A549 (cell line): ENCODE measurements at regions not wholly inside any gene's neighbourhood (a gene's known extent, or its start where the extent isn't known, plus 50 kb on each side); places are given as distances from the start of the nearest gene placed in this dataset.
A peak's percentile ranks its signal among the peaks of the same experiment; 100 is the strongest.

Experiments
- ATAC-seq, 2 experiments: fragments of 200-7000 bp in 1 of 2; fragments of >200 bp in 1 of 2; cut with Nextera tagmentation in 1 of 2; cut with Tn5 transposase in 1 of 2; 3 replicates each; pipeline versions ENCODE4 v1.8.0 to v1.9.1; 2018 to 2020; ENCODE audit warnings: mild to moderate bottlenecking in 1 of 2, moderate library complexity in 1 of 2
- CTCF ChIA-PET: fragments of 300-600 bp; sonication (Branson Sonifier 250); formaldehyde crosslinking; extraction: SDS; loops from one replicate; lab custom pipeline; 2021; ENCODE audit warnings: antibody characterized with exemption, inconsistent platforms; lab: Yijun Ruan, JAX
- POLR2A ChIA-PET: fragments of 350-600 bp; formaldehyde crosslinking; extraction: SDS; loops from one replicate; lab custom pipeline; 2021; ENCODE audit warnings: antibody characterized with exemption, inconsistent platforms; lab: Yijun Ruan, JAX
- DNase-seq, 2 experiments: peaks; one replicate each; pipeline versions ENCODE4 v3.0.0 to v3.0.0-alpha.2; 2011 to 2016; ENCODE audit warnings: low read depth in 1 of 2, low spot score in 1 of 2
- FAIRE-seq: peaks from 2 replicates; lab custom pipeline; 2011; peaks lifted over from hg19 to GRCh38; lab: Jason Lieb, UNC
- H3K27ac ChIP-seq, 2 experiments: fragments of >200 bp; sonication (Bioruptor Twin); formaldehyde crosslinking; 3 replicates each; pipeline ENCODE4 v1.5.1; 2016 to 2017
- H3K4me1 ChIP-seq: fragments of >200 bp; sonication (Bioruptor Twin); formaldehyde crosslinking; 3 replicates; pipeline ENCODE4 v1.6.1; 2016
- H3K4me2 ChIP-seq: fragments of >200 bp; sonication (Bioruptor Twin); formaldehyde crosslinking; 3 replicates; pipeline ENCODE4 v1.6.1; 2016
- H3K4me3 ChIP-seq: fragments of >200 bp; sonication (Bioruptor Twin); formaldehyde crosslinking; 3 replicates; pipeline ENCODE4 v1.5.1; 2016
- H3K9me3 ChIP-seq: fragments of >200 bp; sonication (Bioruptor Twin); formaldehyde crosslinking; 3 replicates; pipeline ENCODE4 v1.6.1; 2016
- CEBPB ChIP-seq, 2 experiments: fragments of >200 bp in 1 of 2; sonication (Bioruptor Twin) in 1 of 2; formaldehyde crosslinking in 1 of 2; IDR thresholded peaks; 2 replicates each; pipeline ENCODE4 v1.6.1; 2012 to 2016
- CHD4 ChIP-seq: fragments of 200-600 bp; sonication (generic); IDR thresholded peaks from 2 replicates; pipeline ENCODE4 v1.6.1; 2016; ENCODE audit warnings: antibody characterized with exemption, mild to moderate bottlenecking, borderline replicate concordance
- EHF ChIP-seq: fragments of 250-450 bp; sonication (Bioruptor Pico); IDR thresholded peaks from 2 replicates; pipeline ENCODE4 v1.5.0; 2020; ENCODE audit warnings: mild to moderate bottlenecking
- GATA3 ChIP-seq: IDR thresholded peaks from 2 replicates; pipeline ENCODE4 v1.6.1; 2012; ENCODE audit warnings: borderline replicate concordance
- HDAC2 ChIP-seq: fragments of 200-600 bp; sonication (generic); IDR thresholded peaks from 2 replicates; pipeline ENCODE4 v1.6.1; 2016
- HOXA7 ChIP-seq: fragments of 250-450 bp; sonication (Bioruptor Pico); IDR thresholded peaks from 2 replicates; pipeline ENCODE4 v1.5.0; 2020; ENCODE audit warnings: mild to moderate bottlenecking, moderate library complexity
- HOXB5 ChIP-seq: fragments of 250-450 bp; sonication (Bioruptor Pico); IDR thresholded peaks from 2 replicates; pipeline ENCODE4 v1.5.0; 2020; ENCODE audit warnings: mild to moderate bottlenecking, moderate library complexity
- JUN ChIP-seq, 2 experiments: fragments of >200 bp; sonication (Bioruptor Twin); formaldehyde crosslinking; IDR thresholded peaks; 2 replicates in 1 of 2; 3 replicates in 1 of 2; pipeline ENCODE4 v1.6.1; 2016 to 2017
- MAZ ChIP-seq: fragments of 150-350 bp; IDR thresholded peaks from 2 replicates; pipeline ENCODE4 v1.6.1; 2014; ENCODE audit warnings: antibody characterized with exemption, low read depth, low read length, borderline replicate concordance
- MYC ChIP-seq: IDR thresholded peaks from 2 replicates; pipeline ENCODE4 v1.6.1; 2012; ENCODE audit warnings: mild to moderate bottlenecking, inconsistent platforms, low read length, improper control_type of control experiment, borderline replicate concordance
- NPAS2 ChIP-seq: fragments of 250-450 bp; sonication (Bioruptor Pico); IDR thresholded peaks from 2 replicates; pipeline ENCODE4 v1.8.0; 2022; ENCODE audit warnings: mild to moderate bottlenecking, moderate library complexity, borderline replicate concordance
- POLR2A ChIP-seq: IDR thresholded peaks from 2 replicates; pipeline ENCODE4 v1.6.1; 2012; ENCODE audit warnings: mild to moderate bottlenecking, low read length
- POLR2AphosphoS2 ChIP-seq: conservative IDR thresholded peaks from 2 replicates; pipeline ENCODE4 v1.6.1; 2012; ENCODE audit warnings: low read length, improper control_type of control experiment, inconsistent platforms
- RAD21 ChIP-seq, 2 experiments: fragments of >200 bp in 1 of 2; sonication (Bioruptor Twin) in 1 of 2; formaldehyde crosslinking in 1 of 2; IDR thresholded peaks in 1 of 2; conservative IDR thresholded peaks in 1 of 2; 2 replicates in 1 of 2; 3 replicates in 1 of 2; pipeline ENCODE4 v1.6.1; 2012 to 2018; ENCODE audit warnings: inconsistent platforms in 1 of 2
- RARB ChIP-seq: fragments of 250-450 bp; sonication (Bioruptor Pico); IDR thresholded peaks from 2 replicates; pipeline ENCODE4 v1.8.0; 2021; ENCODE audit warnings: mild to moderate bottlenecking, moderate library complexity
- RFX5 ChIP-seq: fragments of 450-650 bp; IDR thresholded peaks from 2 replicates; pipeline ENCODE4 v1.7.1; 2014; ENCODE audit warnings: antibody characterized with exemption, mild to moderate bottlenecking, moderate library complexity
- USF2 ChIP-seq: fragments of 450-650 bp; IDR thresholded peaks from 2 replicates; pipeline ENCODE4 v1.6.1; 2014; ENCODE audit warnings: antibody characterized with exemption
- WGBS: methylation state at CpG from one replicate; pipeline ENCODE4 v1.1.6; 2017; ENCODE audit errors: missing lambda C conversion rate; 5-methylcytosine and 5-hydroxymethylcytosine counted together
- TF ChIP-seq, protein P1 (sequence below): fragments of 250-450 bp; sonication (Bioruptor Pico); IDR thresholded peaks from 2 replicates; pipeline ENCODE4 v1.5.0; 2021; ENCODE audit warnings: mild to moderate bottlenecking, moderate library complexity, borderline replicate concordance
- TF ChIP-seq, protein P2 (sequence below): IDR thresholded peaks from 2 replicates; pipeline ENCODE4 v1.6.1; 2012
- TF ChIP-seq, protein P3 (sequence below): fragments of 150-350 bp; IDR thresholded peaks from 2 replicates; pipeline ENCODE4 v1.6.1; 2014; ENCODE audit warnings: low read depth, mild to moderate bottlenecking, low read length
- TF ChIP-seq, protein P4 (sequence below): fragments of >200 bp; sonication (Bioruptor Twin); formaldehyde crosslinking; IDR thresholded peaks from 2 replicates; pipeline ENCODE4 v1.6.1; 2016
- TF ChIP-seq, protein P5 (sequence below): fragments of >200 bp; sonication (Bioruptor Twin); formaldehyde crosslinking; IDR thresholded peaks from 3 replicates; pipeline ENCODE4 v1.5.1; 2016

DNA sequence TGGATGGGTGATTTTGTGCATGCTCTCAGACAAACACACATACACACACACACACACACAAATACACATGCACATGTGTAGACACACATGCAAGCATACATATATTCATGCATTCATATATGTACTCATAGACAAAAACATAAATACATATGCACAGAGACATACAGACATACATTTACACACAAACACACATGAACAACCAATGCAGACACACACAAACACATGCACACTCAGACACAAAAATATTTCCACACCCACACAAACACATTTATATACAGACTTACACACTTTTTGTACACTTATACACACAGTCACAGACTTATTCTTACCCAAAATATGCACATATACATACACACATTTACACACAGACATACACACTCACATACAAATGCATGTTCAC, 94.9 kb upstream of the NKX2-2 start (continued):
- TF ChIP-seq HOXA7 (CRISPR knock-in tag): no peak
- no peak for TF ChIP-seq MAZ
- TF ChIP-seq, protein P1, sequence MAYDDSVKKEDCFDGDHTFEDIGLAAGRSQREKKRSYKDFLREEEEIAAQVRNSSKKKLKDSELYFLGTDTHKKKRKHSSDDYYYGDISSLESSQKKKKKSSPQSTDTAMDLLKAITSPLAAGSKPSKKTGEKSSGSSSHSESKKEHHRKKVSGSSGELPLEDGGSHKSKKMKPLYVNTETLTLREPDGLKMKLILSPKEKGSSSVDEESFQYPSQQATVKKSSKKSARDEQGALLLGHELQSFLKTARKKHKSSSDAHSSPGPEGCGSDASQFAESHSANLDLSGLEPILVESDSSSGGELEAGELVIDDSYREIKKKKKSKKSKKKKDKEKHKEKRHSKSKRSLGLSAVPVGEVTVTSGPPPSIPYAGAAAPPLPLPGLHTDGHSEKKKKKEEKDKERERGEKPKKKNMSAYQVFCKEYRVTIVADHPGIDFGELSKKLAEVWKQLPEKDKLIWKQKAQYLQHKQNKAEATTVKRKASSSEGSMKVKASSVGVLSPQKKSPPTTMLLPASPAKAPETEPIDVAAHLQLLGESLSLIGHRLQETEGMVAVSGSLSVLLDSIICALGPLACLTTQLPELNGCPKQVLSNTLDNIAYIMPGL: no peak
- TF ChIP-seq CEBPB (IDR thresholded peaks at IDR 0.05): no peak
- TF ChIP-seq RFX5: no peak
- TF ChIP-seq, all 56 proteins: peak for 0

DNA sequence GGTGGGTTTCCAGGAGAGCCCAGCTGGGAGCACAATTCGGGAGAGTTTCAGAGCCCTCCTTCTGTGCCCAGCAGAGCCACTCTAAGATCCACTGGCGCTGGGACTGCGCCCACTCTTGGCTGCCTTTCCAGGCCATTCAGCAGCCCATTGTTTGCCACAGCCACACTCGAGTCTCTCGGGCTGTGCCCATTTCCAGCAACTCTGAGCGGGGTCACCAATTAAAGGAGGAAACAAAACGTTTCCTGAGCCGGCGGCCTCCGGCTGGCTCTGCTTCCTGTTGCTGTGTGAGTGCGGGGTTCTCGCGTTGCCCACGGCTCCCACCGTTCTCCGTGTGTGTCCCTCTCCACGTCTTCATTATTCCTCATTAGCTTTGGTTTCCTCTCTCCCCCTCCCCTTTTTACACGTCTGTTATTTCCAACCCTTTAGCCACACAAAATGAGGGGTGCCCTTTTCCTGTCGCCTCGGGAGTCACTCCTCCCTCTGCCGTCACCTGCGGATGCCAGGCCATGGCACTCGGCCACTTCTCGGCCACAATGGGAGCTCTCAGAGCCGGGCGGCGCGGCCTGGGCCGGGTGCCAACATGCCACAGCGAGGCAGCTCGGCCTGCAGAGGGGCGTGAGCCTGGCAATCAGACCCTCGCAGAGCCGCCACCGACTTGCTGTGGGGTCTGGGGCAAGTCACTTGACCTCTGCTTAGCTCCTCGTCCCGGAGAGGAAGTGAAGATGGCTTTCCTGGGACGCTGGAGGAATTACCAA, 94.3 kb upstream of the NKX2-2 start:
- Histone ChIP-seq H3K4me3 (no peak overlapping the region), H3K27ac (no peak overlapping the region), H3K4me1 (no peaks in the 10 kb centered on the region), H3K9me3 (peaks cover 3% of the 10 kb centered on the region; the same call in 1 of the 3 replicates), H3K4me2 (0 out of 3 replicates have a peak overlapping the region, but pooled peaks have one; percentile 20)
- DNase-seq (no peak), FAIRE-seq (no peak), ATAC-seq (no peak)
- CTCF ChIA-PET: interaction anchor here (0.7 to 1.7 kb wide), 4 partner anchors 11 to 783 kb away, joined by 3 to 6 read pairs (median 4); no protein-coding TSS in a partner anchor
- TF ChIP-seq, protein P2, sequence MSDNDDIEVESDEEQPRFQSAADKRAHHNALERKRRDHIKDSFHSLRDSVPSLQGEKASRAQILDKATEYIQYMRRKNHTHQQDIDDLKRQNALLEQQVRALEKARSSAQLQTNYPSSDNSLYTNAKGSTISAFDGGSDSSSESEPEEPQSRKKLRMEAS: no peak
- TF ChIP-seq, protein P3, sequence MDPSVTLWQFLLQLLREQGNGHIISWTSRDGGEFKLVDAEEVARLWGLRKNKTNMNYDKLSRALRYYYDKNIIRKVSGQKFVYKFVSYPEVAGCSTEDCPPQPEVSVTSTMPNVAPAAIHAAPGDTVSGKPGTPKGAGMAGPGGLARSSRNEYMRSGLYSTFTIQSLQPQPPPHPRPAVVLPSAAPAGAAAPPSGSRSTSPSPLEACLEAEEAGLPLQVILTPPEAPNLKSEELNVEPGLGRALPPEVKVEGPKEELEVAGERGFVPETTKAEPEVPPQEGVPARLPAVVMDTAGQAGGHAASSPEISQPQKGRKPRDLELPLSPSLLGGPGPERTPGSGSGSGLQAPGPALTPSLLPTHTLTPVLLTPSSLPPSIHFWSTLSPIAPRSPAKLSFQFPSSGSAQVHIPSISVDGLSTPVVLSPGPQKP: no peak
- TF ChIP-seq, protein P4, sequence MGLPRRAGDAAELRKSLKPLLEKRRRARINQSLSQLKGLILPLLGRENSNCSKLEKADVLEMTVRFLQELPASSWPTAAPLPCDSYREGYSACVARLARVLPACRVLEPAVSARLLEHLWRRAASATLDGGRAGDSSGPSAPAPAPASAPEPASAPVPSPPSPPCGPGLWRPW: no peak
- TF ChIP-seq NPAS2 (CRISPR knock-in tag) (no peak), USF2 (no peak), POLR2A (no peak), EHF (no peak), CHD4 (no peak), GATA3 (no peak), MAZ (no peak), HDAC2 (no peak), RAD21 (conservative IDR thresholded peaks at IDR 0.05 in 1 of 2, IDR thresholded peaks at IDR 0.05 in 1 of 2) (no peak), POLR2AphosphoS2 (no peak), CEBPB (IDR thresholded peaks at IDR 0.05) (no peak), RARB (CRISPR knock-in tag) (no peak), JUN (IDR thresholded peaks at IDR 0.05) (no peak), MYC (no peak), HOXB5 (no peak)
- TF ChIP-seq, protein P5, sequence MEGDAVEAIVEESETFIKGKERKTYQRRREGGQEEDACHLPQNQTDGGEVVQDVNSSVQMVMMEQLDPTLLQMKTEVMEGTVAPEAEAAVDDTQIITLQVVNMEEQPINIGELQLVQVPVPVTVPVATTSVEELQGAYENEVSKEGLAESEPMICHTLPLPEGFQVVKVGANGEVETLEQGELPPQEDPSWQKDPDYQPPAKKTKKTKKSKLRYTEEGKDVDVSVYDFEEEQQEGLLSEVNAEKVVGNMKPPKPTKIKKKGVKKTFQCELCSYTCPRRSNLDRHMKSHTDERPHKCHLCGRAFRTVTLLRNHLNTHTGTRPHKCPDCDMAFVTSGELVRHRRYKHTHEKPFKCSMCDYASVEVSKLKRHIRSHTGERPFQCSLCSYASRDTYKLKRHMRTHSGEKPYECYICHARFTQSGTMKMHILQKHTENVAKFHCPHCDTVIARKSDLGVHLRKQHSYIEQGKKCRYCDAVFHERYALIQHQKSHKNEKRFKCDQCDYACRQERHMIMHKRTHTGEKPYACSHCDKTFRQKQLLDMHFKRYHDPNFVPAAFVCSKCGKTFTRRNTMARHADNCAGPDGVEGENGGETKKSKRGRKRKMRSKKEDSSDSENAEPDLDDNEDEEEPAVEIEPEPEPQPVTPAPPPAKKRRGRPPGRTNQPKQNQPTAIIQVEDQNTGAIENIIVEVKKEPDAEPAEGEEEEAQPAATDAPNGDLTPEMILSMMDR: no peak
- POLR2A ChIA-PET: no interaction called here
- 17% methylated on average over 34 of the region's 38 CpGs for WGBS
